ENCODE measurements at regions not wholly inside any gene's neighbourhood (a gene's known extent, or its start where the extent isn't known, plus 50 kb on each side); places are given as distances from the start of the nearest gene placed in this dataset.

GRCh38 chr2:241943209-241943850 is 73.8 kb downstream of the RTP5 start:
- FAIRE-seq, result no peak

- FAIRE-seq, result no peak
These were observed 74.5 kb downstream of the RTP5 start for GRCh38 chr2:241943961-241944575.

GRCh38 chr2:241944821-241945220 is 75.3 kb downstream of the RTP5 start:
- no peak for FAIRE-seq

GRCh38 chr2:241945311-241945710 is 75.8 kb downstream of the RTP5 start:
- no peak for FAIRE-seq

- FAIRE-seq, result no peak
These were observed 76.3 kb downstream of the RTP5 start for GRCh38 chr2:241945803-241946202.

- FAIRE-seq, result no peak
These were observed 76.9 kb downstream of the RTP5 start for GRCh38 chr2:241946306-241947003.

- no peak for FAIRE-seq
These were observed 77.4 kb downstream of the RTP5 start for GRCh38 chr2:241947004-241947350.

- no peak for FAIRE-seq
These were observed 77.9 kb downstream of the RTP5 start for GRCh38 chr2:241947401-241947800.

GRCh38 chr2:241947876-241948275 is 78.3 kb downstream of the RTP5 start:
- no peak for FAIRE-seq

- FAIRE-seq, result no peak
These were observed 78.9 kb downstream of the RTP5 start for GRCh38 chr2:241948299-241948897.

GRCh38 chr2:241948901-241949735 is 79.6 kb downstream of the RTP5 start:
- no peak for FAIRE-seq

- no peak for FAIRE-seq
These were observed 80.3 kb downstream of the RTP5 start for GRCh38 chr2:241949736-241950412.

- FAIRE-seq, result no peak
These were observed 81.1 kb downstream of the RTP5 start for GRCh38 chr2:241950413-241951315.

- no peak for FAIRE-seq
These were observed 81.8 kb downstream of the RTP5 start for GRCh38 chr2:241951316-241951700.

GRCh38 chr2:241951920-241952319 is 82.4 kb downstream of the RTP5 start:
- FAIRE-seq, result no peak

GRCh38 chr2:241952816-241953215 is 83.3 kb downstream of the RTP5 start:
- no peak for FAIRE-seq

- FAIRE-seq, result no peak
These were observed 83.9 kb downstream of the RTP5 start for GRCh38 chr2:241953324-241953928.

- no peak for FAIRE-seq
These were observed 87.1 kb downstream of the RTP5 start for GRCh38 chr2:241956521-241957110.

- FAIRE-seq, result no peak
These were observed 87.7 kb downstream of the RTP5 start for GRCh38 chr2:241957276-241957675.

- no peak for FAIRE-seq
These were observed 89.5 kb downstream of the RTP5 start for GRCh38 chr2:241958818-241959545.
